H1 (cell line): ENCODE measurements at regions not wholly inside any gene's neighbourhood (a gene's known extent, or its start where the extent isn't known, plus 50 kb on each side); places are given as distances from the start of the nearest gene placed in this dataset.

Source experiments
- CHD1 ChIP-seq: IDR thresholded peaks from 2 replicates; pipeline ENCODE4 v1.6.1; 2012; ENCODE audit warnings: low read depth, low read length, improper control_type of control experiment
- CHD7 ChIP-seq: fragments of 300-600 bp; sonication (generic); IDR thresholded peaks from 2 replicates; pipeline ENCODE4 v1.7.1; 2012; ENCODE audit warnings: low read length, moderate library complexity, mild to moderate bottlenecking, inconsistent platforms; ENCODE audit not compliant: insufficient replicate concordance
- CREB1 ChIP-seq: IDR thresholded peaks from 2 replicates; pipeline ENCODE4 v1.6.1; 2012; ENCODE audit warnings: inconsistent platforms
- JUND ChIP-seq: IDR thresholded peaks from 2 replicates; pipeline ENCODE4 v1.6.1; 2011; ENCODE audit warnings: mild to moderate bottlenecking, improper control_type of control experiment, low read length
- KDM4A ChIP-seq: IDR thresholded peaks from one replicate; pipeline ENCODE4 v1.7.1; 2012; ENCODE audit warnings: low read depth, mild to moderate bottlenecking, moderate library complexity, low read length, inconsistent platforms; ENCODE audit not compliant: severe bottlenecking
- KDM5A ChIP-seq: fragments of 200-600 bp; IDR thresholded peaks from 2 replicates; pipeline ENCODE4 v1.7.1; 2012; ENCODE audit warnings: mild to moderate bottlenecking, low read length, inconsistent platforms, mixed read lengths
- NRF1 ChIP-seq: IDR thresholded peaks from 2 replicates; pipeline ENCODE4 v1.6.1; 2011; ENCODE audit warnings: mild to moderate bottlenecking, low read depth, low read length, improper control_type of control experiment
- SAP30 ChIP-seq: fragments of 300-600 bp; sonication (generic); IDR thresholded peaks from 2 replicates; pipeline ENCODE4 v1.7.1; 2012; ENCODE audit warnings: low read length, moderate library complexity, mild to moderate bottlenecking, inconsistent platforms; ENCODE audit not compliant: insufficient read depth, insufficient replicate concordance
- USF2 ChIP-seq: IDR thresholded peaks from 2 replicates; pipeline ENCODE4 v1.6.1; 2011; ENCODE audit warnings: low read length, improper control_type of control experiment

GRCh38 chr5:113800686-113801085, 287.2 kb downstream of the YTHDC2 start (continued):
- TF ChIP-seq CHD7: no peak
- TF ChIP-seq CREB1: no peak
- TF ChIP-seq CHD1: no peak
- no peak for TF ChIP-seq JUND
- no peak for TF ChIP-seq KDM5A
- no peak for TF ChIP-seq KDM4A
- TF ChIP-seq NRF1: no peak
- TF ChIP-seq SAP30: no peak
- TF ChIP-seq USF2: no peak
